HG03097 (cell line): ENCODE measurements at regions not wholly inside any gene's neighbourhood (a gene's known extent, or its start where the extent isn't known, plus 50 kb on each side); places are given as distances from the start of the nearest gene placed in this dataset.

ENCODE experiments used
- ATAC-seq: cut with Tn5 transposase; IDR thresholded peaks from one replicate; pipeline ENCODE4 v1.9.1; 2021; ENCODE audit not compliant: unreplicated experiment, low FRiP score

GRCh38 chr6:139679516-139680179, 305.2 kb upstream of the CITED2 start:
- ATAC-seq, result no peak

DNA sequence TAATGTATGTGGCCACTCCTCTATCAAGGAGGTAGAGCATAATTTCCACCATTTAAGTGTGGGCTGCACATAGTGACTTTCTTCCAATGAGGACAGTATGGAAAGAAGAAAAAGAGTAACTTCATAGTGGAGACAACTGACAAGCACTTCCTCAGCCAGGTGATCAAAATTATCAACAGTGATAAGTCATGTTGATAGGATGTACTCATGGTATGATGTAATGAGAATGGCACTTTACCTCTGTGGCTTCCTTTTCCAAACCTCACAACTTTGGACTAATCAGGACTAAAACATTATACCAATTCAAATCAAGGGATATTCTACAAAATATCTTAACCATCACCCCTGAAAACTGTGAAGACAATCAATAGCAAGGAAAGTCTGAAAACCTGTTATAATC, 302.3 kb upstream of the CITED2 start:
- no peak for ATAC-seq

- ATAC-seq, result no peak
These were observed 291.8 kb upstream of the CITED2 start for GRCh38 chr6:139666284-139666683.

GRCh38 chr6:139663996-139664395, 289.5 kb upstream of the CITED2 start:
- ATAC-seq, result no peak

DNA sequence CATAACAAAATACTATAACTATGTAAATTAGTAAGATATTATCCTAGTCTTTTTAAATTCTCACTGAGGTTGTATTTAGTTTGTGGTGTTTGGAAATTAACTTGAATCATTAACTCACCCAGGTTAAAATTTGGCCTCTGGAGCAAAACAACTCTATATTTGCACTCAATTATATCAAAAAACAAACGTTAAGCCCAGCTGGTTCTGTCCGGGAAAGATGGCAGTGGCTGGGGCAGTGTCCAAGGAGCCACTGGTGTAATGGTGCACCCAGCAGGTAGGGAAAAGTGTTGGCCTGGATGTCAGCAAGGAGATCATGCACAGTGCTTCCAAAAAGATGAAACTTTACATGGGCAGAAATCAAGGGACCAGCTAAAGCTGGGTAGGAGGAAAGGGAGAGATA, 285.3 kb upstream of the CITED2 start:
- no peak for ATAC-seq

DNA sequence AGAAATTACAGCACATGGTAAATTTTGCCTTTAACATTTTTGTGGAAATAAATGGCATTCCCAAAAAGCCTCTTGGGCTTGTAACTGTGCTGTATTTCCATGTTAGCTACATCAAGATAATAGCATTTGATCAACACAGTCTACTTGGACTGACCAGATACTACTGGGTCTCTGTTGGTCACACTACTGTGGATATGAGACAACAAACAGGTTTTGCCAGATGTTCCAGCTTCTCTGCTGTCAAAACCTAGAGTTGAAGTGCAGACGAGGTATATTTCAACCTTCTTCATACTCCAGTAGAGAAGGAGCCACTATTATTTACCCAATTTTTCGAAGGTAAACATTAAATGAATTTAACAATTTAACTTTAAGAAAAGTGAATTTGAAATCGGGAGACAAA, 284.7 kb upstream of the CITED2 start:
- no peak for ATAC-seq

DNA sequence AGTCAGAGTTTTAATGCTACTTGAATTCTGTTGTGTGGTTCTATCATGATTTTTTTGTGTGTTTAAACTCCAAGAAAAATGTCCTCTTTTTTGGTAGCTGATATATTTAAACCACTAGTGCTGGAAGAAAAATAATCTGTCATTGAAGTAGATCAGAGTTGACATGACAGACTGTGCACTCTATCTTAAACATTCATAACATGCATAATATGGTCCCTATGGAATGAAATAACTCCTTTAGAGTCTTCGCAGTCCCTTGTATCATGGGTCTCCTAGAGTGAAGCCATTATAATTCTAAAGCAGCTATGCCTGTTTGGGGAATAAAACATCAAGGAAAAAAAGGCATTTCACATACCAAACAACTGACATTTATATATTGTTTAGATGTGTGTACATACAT, 282.7 kb upstream of the CITED2 start:
- ATAC-seq, result no peak

DNA sequence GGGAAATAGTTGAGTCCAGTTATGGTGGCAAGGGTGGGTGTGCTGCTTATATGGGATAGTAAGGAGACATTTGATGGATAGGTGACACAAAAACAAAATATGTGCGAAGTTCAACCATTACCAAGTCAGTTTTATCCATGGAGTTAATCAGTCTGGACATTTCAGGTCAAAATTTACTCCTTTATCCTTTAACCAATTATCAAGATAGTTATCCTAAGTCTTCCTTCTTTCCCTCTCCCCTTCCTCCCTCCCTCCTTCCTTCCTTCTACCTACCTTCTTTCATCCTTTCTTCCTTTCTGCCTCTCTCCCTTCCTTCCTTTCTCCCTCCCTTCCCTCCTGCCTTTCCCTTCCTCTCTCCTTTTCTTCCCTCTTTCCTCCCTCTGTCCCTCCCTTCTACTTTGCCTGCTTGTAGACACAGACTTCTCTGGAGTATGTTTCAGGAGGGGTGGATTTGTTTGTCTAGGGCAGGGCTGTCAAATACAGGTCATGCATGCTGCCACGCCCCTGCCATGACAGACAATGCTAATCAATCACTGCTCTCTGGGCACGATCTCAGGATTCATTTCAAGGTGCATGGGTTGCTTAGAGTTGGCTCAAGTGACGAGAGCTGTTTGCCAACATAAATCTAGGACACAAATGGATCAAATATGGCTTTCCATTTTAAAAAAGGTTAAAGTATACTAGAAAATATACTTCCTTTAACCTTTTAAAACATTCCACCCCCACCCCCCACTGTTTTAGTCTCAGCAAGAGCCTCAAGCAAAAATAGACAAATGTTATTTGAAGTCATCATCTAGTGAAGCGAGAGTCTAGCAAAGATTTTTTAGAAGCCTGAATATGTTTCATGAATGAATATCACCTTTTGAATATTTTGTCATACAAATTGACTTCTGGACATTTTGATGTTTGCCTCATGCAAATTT, 281.6 kb upstream of the CITED2 start:
- no peak for ATAC-seq

GRCh38 chr6:139654888-139655782, 280.7 kb upstream of the CITED2 start:
- ATAC-seq, result no peak

DNA sequence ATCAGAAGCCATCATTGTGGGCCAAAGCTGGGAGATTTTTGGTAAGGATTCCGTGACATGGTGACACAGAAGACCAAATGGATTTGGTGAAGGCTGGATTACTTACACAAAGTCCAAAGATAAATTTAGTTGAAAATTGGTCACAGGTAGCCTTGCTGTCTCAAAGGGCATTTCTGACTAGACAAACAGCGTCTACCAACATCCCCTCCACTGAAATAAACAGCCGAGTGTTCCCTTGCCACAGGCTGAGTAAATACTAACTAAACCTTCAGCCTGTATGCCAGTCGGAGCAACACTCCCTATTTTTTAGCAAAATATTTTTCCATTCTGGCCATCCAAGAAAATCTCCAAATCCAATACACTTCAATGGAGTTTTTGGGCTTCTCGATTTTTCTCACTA, 279.9 kb upstream of the CITED2 start:
- ATAC-seq, result no peak

DNA sequence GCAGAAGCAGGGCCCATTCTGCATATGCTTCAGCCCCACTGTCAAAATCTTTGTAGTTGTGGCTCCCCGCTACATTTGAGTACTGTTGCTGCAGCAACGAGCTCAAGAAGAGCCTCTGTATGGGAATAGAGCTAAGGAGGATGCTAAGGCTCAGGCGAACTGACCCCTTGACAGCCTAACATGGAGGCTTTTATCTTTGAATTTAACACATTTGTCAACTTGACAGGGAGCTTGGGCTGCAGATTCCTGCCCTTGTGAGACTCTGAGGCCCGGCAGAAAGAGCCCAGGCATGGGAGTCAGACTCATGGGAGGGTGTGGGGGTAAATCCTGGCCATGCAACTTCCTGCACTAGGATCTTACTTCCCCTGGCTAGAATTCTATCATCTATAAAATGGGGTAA, 278.7 kb upstream of the CITED2 start:
- no peak for ATAC-seq

DNA sequence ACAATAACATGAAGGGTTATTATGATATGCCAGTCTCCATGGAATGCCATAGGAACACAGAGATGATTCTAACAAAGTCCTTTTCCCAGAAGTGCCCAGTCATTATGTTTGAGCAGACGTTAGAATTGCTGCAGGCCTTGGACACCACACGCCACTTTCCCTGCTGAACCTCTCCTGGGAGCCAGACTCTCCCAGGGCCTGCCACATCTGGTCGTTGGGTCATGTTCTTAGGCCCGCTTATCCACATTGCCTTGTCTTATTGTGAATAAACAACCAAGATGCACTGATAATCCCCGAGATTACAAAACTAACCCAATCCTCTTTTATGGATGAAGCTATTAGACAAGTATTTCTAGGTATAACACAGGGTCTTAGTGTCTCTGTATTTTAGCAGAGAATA, 276.5 kb upstream of the CITED2 start:
- ATAC-seq, result no peak

DNA sequence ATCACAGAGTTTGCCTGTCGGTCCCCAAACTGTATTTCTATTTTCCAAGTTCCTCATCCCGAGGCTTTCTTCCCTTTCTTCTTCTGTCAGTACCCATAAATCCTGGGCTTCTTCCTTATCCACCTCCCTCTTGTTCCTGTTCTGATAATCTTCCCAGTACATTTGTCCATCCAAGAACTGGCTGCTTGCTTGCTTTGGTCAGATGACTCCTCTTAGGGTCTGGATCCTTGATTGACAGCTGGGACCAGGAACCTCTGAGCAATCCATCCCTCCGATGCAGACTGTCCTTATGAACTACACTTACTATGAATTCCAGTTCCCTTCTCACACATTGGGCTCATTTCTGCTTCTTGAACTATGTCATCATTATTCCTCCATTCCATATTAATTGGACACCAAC, 275.3 kb upstream of the CITED2 start:
- ATAC-seq, result no peak

DNA sequence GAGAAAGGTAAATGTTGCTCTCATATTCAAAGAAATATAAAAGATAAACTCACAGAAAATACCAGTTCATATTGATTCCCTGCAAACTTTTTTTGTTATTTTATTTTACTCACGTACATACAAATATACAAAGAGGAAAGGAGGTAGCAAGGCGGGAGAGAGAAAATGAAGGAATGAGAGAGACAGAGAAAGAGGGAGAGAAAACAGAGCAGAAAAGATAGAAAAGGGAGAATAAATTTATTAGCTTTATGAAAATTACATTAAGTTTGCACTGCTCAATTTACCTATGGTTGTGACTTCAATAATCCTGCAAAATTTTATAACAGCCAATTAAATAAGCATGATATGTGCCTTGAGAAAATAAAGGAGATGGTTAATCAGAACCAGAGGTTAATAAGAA, 274.7 kb upstream of the CITED2 start:
- no peak for ATAC-seq

DNA sequence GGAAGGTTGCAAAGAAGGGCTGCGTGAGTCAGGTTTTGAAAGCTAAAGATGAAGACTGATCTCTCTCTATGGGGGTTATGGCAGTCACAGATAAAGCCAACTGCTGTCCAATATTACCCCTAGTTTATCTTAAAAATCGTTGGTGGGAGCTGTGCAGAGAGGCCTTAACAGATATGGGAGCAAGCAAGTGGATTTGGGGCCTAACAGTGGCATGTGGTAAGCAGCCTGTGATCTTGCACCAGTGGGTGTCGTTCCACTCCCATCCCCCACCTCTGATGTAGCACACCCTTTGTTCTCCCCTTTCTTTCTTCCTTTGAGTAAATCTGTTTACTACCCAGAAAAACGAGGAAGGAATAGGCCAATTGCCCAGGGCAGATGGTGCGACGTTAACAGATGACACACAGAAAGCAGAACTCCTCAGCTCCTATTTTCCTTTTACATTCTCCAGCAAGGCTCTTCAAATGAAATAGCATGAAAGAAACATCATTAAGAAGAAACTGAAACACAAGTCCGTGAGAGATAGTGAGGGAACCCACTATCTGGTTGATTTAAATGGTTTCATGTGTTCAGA, 274.1 kb upstream of the CITED2 start:
- ATAC-seq, result no peak

DNA sequence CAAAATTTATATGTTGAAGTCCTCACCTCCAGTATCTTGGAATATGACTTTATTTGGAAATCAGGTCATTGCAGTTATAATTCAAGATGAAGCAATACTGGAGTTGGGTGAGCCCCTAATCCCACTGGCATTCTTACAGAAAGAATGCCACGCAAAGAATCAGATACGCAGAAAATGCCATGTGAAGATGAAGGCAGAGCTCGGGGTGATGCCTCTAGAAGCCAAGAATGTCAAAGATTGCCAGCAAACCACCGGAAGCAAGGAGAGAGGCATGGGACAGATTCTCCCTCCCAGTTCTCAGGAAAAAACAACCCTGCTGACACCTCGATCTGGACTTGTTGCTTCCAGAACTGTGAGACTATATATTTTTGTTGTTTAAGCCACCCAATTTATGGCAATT, 273.4 kb upstream of the CITED2 start:
- no peak for ATAC-seq

GRCh38 chr6:139647016-139647415, 272.6 kb upstream of the CITED2 start:
- no peak for ATAC-seq

GRCh38 chr6:139644821-139645220, 270.4 kb upstream of the CITED2 start:
- no peak for ATAC-seq

DNA sequence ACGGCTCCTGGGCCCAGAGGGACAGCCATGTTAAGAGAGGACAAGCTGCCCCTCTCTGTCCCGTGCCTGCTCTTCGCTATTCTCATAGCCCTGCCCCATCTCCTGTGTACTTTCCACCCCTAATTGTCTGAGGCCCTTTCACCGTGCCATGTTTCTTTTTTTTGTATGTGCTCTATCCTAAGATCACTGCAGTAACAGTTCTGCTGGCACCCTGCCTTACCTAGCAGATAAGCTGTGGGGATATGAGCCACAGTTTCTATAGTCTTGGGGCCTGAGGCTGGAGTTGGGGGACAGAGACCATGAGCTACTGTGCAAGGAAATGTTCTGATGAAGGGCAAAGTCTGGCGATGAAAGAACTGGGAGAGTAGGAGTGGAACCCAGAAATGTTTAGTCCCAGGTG, 269.5 kb upstream of the CITED2 start:
- ATAC-seq, result no peak

DNA sequence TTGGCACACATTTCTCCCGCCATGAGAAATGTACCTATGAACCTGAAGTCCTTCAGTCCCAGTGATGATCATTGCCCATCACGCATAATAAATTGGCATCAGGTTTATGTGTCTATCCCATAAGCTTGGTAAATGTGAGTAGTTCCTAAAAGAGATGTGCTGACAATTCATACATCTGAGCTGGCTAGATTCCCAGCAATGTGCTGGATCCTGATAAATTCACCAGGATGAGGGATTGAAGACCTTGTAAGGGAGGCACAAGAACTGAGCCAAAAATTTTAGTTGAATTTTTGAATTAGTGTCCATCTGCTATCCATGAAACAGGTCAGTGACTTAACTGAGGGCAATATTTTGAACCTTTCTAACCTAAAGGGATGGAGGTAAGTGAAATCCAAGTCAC, 267.9 kb upstream of the CITED2 start:
- no peak for ATAC-seq

GRCh38 chr6:139641376-139641775, 266.9 kb upstream of the CITED2 start:
- ATAC-seq, result no peak
